Heart right ventricle (tissue), 16 donors: ENCODE measurements at regions not wholly inside any gene's neighbourhood (a gene's known extent, or its start where the extent isn't known, plus 50 kb on each side); places are given as distances from the start of the nearest gene placed in this dataset.

Source experiments
- ATAC-seq, 8 donors: fragments of 200-7000 bp; cut with Tn5 transposase; one replicate each; pipeline ENCODE4 v1.9.1; 2020; ENCODE audit warnings: mild to moderate bottlenecking in 8 of 8, moderate library complexity in 8 of 8, moderate number of reproducible peaks in 1 of 8
- DNase-seq, 2 donors: peaks; one replicate each; pipeline ENCODE4 v3.0.0-alpha.2; 2020
- H3K27ac ChIP-seq, 10 donors: fragments of 200-600 bp; sonication (generic) in 2 of 10; one replicate each; pipeline versions ENCODE4 v1.5.0 to v1.8.0; 2020 to 2022; ENCODE audit warnings: mild to moderate bottlenecking in 3 of 10
- H3K27me3 ChIP-seq, 7 donors: fragments of 200-600 bp; one replicate each; pipeline ENCODE4 v1.8.0; 2021 to 2022; ENCODE audit warnings: mild to moderate bottlenecking in 2 of 7
- H3K36me3 ChIP-seq, 9 donors: fragments of 200-600 bp; sonication (generic) in 1 of 9; one replicate each; pipeline versions ENCODE4 v1.5.0 to v1.8.0; 2020 to 2022; ENCODE audit warnings: mild to moderate bottlenecking in 2 of 9
- H3K4me1 ChIP-seq, 9 donors: fragments of 200-600 bp; sonication (generic) in 1 of 9; one replicate each; pipeline versions ENCODE4 v1.5.0 to v1.8.0; 2020 to 2022; ENCODE audit warnings: mild to moderate bottlenecking in 4 of 9
- H3K4me3 ChIP-seq, 10 donors: fragments of 200-600 bp; sonication (generic) in 2 of 10; one replicate each; pipeline versions ENCODE4 v1.5.0 to v1.8.0; 2020 to 2022; ENCODE audit warnings: mild to moderate bottlenecking in 7 of 10, moderate library complexity in 2 of 10
- H3K9me3 ChIP-seq, 11 donors: fragments of 200-600 bp in 10 of 11; sonication (generic) in 2 of 11; one replicate each; pipeline versions ENCODE4 v1.5.0 to v1.8.0; 2013 to 2022; ENCODE audit warnings: mild to moderate bottlenecking in 2 of 11, control low read depth in 1 of 11, moderate library complexity in 1 of 11
- CTCF ChIP-seq, 9 donors: fragments of 200-600 bp; sonication (generic) in 2 of 9; IDR thresholded peaks; one replicate each; pipeline versions ENCODE4 v1.5.0 to v1.8.0; 2021 to 2022; ENCODE audit warnings: antibody characterized with exemption in 9 of 9, mild to moderate bottlenecking in 5 of 9, moderate library complexity in 1 of 9
- WGBS, 2 donors: extraction: QIAGEN DNeasy Blood & Tissue Kit; methylation state at CpG; one replicate each; pipeline ENCODE4 v1.1.7; 2013; ENCODE audit warnings: inconsistent platforms in 1 of 2; 5-methylcytosine and 5-hydroxymethylcytosine counted together
- intact Hi-C, 10 donors: fragments of 100-400 bp; cut with DNase I; formaldehyde crosslinking; loops; one replicate each; pipeline versions ENCODE4 v1.11.1 to v1.14.2; 2022
- donor health status: Arrhythmogenic right ventricular cardiomyopathy.
- donor health status: ischemic (EF 13 %, LVEDD 7.1; RV severe dilation, severe dysfunction).
- donor health status: healthy with polysubstance abuse.
- donor health status: DM: no; HTN: yes; CAD: no.
- donor health status: DM: no; HTN: no; CAD: no.
- donor health status: ischemic (EF 25% LVEDD 6.9; RV normal size, moderate dysfunction).
- donor health status: ischemic (EF 25% LVEDD 5.7; RV mildly dilated, moderate dysfunction).
- donor health status: healthy.
- donor health status: DM: yes; HTN: yes; CAD: no.
- donor health status: Ischemic cardiomyopathy.
- donor health status: ischemic (EF 35%, LVEDD 5.7; RV mildly dilated, moderate dysfunction).
- donor health status: nonischemic (EF 11% LVEDD 7.7; RV severe dilation, severe dysfunction).
- donor health status: DM: yes; HTN: yes; CAD: no.
- donor health status: PGD.
- donor health status: ischemic (EF 29% LVEDD 5.4; RV normal size, mild dysfunction).
- donor health status: nonischemic (EF 23%, LVEDD 6.1; RV moderate dilation, normal function).

GRCh38 chr2:129728035-129728972 lies 251.2 kb upstream of the RAB6C start:
- no peaks in the 10 kb centered on the region for H3K36me3 ChIP-seq
- H3K9me3 ChIP-seq, result no peaks in the 10 kb centered on the region
- WGBS, 2 donors, result 86 to 88% methylated on average over 14 of the region's 14 CpGs
- DNase-seq (no peak), ATAC-seq (no peak)
- intact Hi-C loops, result no loop called here
- H3K27ac ChIP-seq, result no peak overlapping the region
- no peaks in the 10 kb centered on the region for H3K4me1 ChIP-seq
- TF ChIP-seq CTCF (IDR thresholded peaks at IDR 0.05), result no peak
- H3K27me3 ChIP-seq, result peaks cover 0 to 12% (median 5%) of the 10 kb centered on the region in 7 donors
- H3K4me3 ChIP-seq, result no peak overlapping the region

DNA sequence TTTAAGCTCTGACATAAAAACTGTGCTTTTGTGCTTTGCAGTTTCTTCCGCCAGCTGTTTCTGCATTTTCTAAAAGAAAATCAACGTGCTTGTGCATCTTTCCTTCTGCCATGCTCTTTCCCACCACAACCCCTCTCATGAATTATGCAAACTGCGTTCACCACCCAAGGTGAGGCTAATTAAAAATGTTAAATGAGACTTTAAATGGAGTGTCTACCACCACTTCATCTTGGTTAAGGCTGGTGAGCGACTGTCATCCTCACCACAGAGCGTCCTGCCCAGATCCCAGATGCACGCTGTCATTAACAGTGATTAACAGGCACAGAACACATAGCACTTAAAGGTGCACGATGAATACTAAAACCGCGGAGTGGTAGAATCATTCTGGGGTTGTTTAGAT lies 250.5 kb upstream of the RAB6C start:
- intact Hi-C loops, result no loop called here
- Histone ChIP-seq H3K27me3 (peaks cover 0 to 12% (median 5%) of the 10 kb centered on the region in 7 donors), H3K4me1 (no peaks in the 10 kb centered on the region), H3K9me3 (no peaks in the 10 kb centered on the region), H3K4me3 (no peak overlapping the region), H3K27ac (no peak overlapping the region), H3K36me3 (no peaks in the 10 kb centered on the region)
- DNase-seq (no peak), ATAC-seq (no peak)
- no peak for TF ChIP-seq CTCF (IDR thresholded peaks at IDR 0.05)
- 89% methylated on average over 9 of the region's 9 CpGs for WGBS, 2 donors

- WGBS, 2 donors, result 91% methylated on average over 4 of the region's 4 CpGs
- Histone ChIP-seq H3K27ac (no peak overlapping the region), H3K36me3 (no peaks in the 10 kb centered on the region), H3K27me3 (peaks cover 0 to 12% (median 5%) of the 10 kb centered on the region in 7 donors), H3K9me3 (no peaks in the 10 kb centered on the region), H3K4me1 (no peaks in the 10 kb centered on the region), H3K4me3 (no peak overlapping the region)
- intact Hi-C loops, result no loop called here
- no peak for TF ChIP-seq CTCF (IDR thresholded peaks at IDR 0.05)
- DNase-seq (no peak), ATAC-seq (no peak)
These were observed 249.8 kb upstream of the RAB6C start for GRCh38 chr2:129729646-129730045.

DNA sequence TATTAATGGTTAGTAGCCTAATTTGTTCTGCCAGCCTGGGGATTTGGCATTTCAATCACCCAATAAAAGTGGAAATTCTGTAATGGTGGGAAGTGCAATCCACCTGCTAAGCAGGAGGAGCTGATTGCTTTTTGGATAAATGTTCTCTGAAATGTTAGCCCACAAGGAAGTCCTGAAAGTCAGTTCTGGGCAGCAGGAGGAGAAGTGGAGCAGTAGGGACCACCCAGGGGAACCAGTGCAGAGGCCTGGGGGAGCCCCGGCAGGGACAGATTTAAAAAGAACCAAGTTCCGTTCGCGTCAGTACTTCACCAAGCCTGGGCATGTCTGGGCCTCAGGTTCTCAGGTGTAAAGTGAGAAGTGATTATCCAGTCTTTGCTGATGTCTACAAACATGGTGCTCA lies 248.5 kb upstream of the RAB6C start:
- intact Hi-C loops, result no loop called here
- DNase-seq (no peak), ATAC-seq (no peak)
- no peaks in the 10 kb centered on the region for H3K36me3 ChIP-seq
- H3K4me1 ChIP-seq, result no peaks in the 10 kb centered on the region
- H3K27me3 ChIP-seq, result peaks cover 0 to 12% (median 5%) of the 10 kb centered on the region in 7 donors
- H3K27ac ChIP-seq, result no peak overlapping the region
- no peaks in the 10 kb centered on the region for H3K9me3 ChIP-seq
- H3K4me3 ChIP-seq, result no peak overlapping the region
- no peak for TF ChIP-seq CTCF (IDR thresholded peaks at IDR 0.05)
- WGBS, 2 donors, result 95% methylated on average over 4 of the region's 4 CpGs
